ENCODE measurements at regions not wholly inside any gene's neighbourhood (a gene's known extent, or its start where the extent isn't known, plus 50 kb on each side); places are given as distances from the start of the nearest gene placed in this dataset.
"Not testable (repeated sequence)": the region's sequence is repeated elsewhere in the genome, so short reads cannot be mapped to it uniquely, and the experiment has no call there.

DNA sequence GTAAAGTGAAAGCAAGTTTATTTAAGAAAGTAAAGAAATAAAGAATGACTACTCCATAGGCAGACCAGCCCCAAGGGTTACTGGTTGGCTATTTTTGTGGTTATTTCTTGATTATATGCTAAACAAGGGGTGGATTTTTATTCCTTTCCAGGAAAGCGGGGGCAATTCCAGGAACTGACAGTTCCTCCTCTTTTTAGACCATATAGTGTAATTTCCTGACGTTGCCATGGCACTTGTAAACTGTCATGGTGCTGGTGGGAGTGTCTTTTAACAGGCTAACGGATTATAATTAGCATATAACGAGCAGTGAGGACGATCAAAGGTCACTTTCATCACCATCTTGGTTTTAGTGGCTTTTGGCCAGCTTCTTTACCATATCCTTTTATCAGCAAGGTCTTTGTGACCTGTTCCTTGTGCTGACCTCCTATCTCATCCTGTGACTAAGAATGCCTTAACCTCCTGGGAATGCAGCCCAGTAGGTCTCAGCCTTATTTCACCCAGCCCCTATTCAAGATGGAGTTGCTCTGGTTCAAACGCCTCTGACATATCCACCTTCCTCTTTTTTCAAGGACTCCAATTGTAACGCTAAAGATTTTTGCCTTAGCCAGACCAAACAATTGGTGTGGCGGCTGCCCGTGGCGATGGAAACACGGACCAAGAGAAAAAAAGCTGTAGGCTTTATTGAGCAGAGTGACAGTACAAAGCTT lies 103.8 kb downstream of the FAM72B start:
- H3K27me3 ChIP-seq; H3K36me3 ChIP-seq; DNase-seq; H3K4me1 ChIP-seq; H3K27ac ChIP-seq; intact Hi-C loops (cut with DNase I; ENCODE audit: low total_unique reads); H3K4me3 ChIP-seq; H3K9me3 ChIP-seq: not testable (repeated sequence)

DNA sequence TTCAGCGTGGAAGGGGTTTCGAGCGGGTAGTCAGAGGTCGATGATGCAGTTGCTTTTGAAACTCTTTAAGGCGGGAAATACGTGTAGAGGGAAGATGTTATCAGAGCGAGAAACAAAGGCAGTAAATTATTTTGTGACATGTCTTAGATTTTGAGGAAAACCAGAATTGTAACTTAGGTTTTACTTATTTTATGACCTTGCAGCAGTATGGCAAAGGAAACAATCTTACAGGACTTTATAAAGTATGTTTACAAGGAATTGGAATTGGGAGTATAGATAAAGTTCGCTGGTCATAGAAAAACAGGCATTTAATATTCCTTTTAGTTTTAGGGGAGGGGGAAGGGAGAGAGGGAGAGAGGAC lies 103.3 kb downstream of the FAM72B start:
- intact Hi-C loops (cut with DNase I; ENCODE audit: low total_unique reads); H3K4me3 ChIP-seq; H3K4me1 ChIP-seq; DNase-seq; H3K36me3 ChIP-seq; H3K9me3 ChIP-seq; H3K27ac ChIP-seq; H3K27me3 ChIP-seq: not testable (repeated sequence)

DNA sequence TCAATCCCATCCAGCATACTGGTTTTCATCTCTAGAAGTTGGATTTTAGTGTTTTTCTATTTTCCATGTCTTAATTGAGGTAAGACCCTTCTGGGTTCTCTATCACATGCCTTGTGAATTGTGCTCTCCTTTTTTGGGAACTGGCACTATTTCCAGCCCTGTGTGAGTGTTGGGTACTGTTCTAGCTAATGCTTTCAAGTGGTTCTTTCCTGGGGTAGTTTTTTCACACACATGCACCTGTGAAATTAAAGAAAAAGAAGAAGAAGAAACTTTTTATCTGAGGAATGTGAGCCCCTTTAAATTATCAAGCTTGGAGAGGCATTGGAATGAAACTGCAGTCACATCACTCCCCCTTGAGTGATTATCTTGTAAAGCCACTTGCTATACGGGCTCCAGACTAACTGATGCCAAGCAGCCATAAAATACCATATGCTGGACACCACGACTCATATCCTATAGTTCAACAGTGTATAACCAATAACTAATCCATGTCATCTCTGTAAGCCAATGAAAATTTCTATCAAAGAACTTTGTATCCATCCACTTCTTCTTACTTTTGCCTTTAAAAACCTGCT lies 102.4 kb downstream of the FAM72B start:
- H3K9me3 ChIP-seq; intact Hi-C loops (cut with DNase I; ENCODE audit: low total_unique reads); H3K4me1 ChIP-seq; H3K36me3 ChIP-seq; H3K27me3 ChIP-seq; H3K4me3 ChIP-seq; H3K27ac ChIP-seq; DNase-seq: not testable (repeated sequence)

- H3K4me3 ChIP-seq; H3K27me3 ChIP-seq; H3K36me3 ChIP-seq; H3K9me3 ChIP-seq; H3K27ac ChIP-seq; H3K4me1 ChIP-seq; DNase-seq; intact Hi-C loops (cut with DNase I; ENCODE audit: low total_unique reads): not testable (repeated sequence)
These were observed 101.1 kb downstream of the FAM72B start for GRCh38 chr1:121082995-121083394.

- intact Hi-C loops (cut with DNase I; ENCODE audit: low total_unique reads); H3K27ac ChIP-seq; H3K9me3 ChIP-seq; H3K4me3 ChIP-seq; H3K27me3 ChIP-seq; H3K4me1 ChIP-seq; DNase-seq; H3K36me3 ChIP-seq: not testable (repeated sequence)
These were observed 97.9 kb downstream of the FAM72B start for GRCh38 chr1:121086249-121086648.

DNA sequence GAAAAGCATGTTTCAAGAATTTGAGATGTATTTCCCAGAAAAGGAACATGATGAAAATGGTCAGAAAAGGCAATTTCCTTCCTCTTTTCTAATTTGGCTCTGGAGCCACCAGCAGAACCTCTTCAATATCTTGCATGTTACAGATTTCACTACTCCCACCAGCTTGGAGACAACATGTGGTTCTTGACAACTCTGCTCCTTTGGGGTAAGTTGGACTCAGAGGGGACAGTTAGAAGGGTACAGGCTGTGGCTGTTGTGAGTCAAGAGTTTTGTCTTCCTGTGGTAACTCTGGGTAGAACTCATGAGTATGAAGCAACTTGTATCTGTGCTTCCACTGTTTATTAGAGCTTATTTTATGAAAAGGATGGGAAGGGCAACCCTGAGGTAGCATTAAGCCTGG lies 96.9 kb downstream of the FAM72B start:
- H3K4me1 ChIP-seq; H3K36me3 ChIP-seq; intact Hi-C loops (cut with DNase I; ENCODE audit: low total_unique reads); H3K27ac ChIP-seq; H3K9me3 ChIP-seq; H3K27me3 ChIP-seq; H3K4me3 ChIP-seq; DNase-seq: not testable (repeated sequence)

DNA sequence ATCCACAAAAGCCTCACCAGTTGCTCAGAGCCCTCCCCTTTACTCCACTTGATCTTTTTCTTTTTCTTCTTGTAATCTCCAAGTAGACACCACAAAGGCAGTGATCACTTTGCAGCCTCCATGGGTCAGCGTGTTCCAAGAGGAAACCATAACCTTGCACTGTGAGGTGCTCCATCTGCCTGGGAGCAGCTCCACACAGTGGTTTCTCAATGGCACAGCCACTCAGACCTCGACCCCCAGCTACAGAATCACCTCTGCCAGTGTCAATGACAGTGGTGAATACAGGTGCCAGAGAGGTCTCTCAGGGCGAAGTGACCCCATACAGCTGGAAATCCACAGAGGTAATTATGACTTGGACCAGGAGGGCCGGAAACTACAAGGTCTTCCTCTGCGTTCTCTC lies 95.6 kb downstream of the FAM72B start:
- H3K27ac ChIP-seq; H3K27me3 ChIP-seq; H3K36me3 ChIP-seq; DNase-seq; H3K4me1 ChIP-seq; intact Hi-C loops (cut with DNase I; ENCODE audit: low total_unique reads); H3K4me3 ChIP-seq; H3K9me3 ChIP-seq: not testable (repeated sequence)

DNA sequence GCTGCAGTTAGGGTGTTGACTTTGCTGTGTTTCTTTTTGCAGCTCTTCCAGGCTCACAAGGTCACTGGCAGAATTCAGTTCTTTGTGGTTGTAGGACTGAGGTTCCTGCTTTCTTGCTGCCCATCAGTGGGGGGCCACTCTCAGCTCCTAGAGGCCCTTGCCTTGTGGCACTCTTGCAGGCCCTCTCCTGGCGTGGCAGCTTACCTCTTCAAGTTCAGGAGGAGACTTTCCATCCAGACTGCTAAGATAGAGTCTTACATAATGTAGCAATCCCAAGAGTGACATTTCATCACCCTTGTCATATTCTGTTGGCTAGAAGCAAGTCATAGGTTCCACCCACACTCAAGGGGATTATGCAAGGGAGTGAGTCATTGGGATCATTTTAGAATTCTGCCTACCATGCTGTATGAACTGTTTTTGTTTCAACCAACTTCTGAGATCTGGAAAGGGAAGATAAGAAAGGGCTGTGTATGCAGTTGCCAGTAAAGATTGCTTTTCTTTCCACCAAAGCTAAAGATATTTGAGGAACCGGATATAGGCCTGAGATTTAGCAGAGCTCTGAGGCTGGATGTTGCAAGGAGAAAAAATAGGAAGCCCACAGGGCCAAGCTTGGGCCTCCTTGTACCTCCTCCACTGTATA lies 91.7 kb downstream of the FAM72B start:
- peak overlapping the region in 1 of 2 donors; percentile 39 for H3K27ac ChIP-seq
- H3K36me3 ChIP-seq = not testable (repeated sequence)

GRCh38 chr1:121095014-121095413 lies 89.1 kb downstream of the FAM72B start:
- H3K4me3 ChIP-seq; intact Hi-C loops (cut with DNase I; ENCODE audit: low total_unique reads); H3K9me3 ChIP-seq; DNase-seq; H3K27me3 ChIP-seq; H3K27ac ChIP-seq; H3K36me3 ChIP-seq: not testable (repeated sequence)
- peaks cover 0 to 11% (median 2%) of the 10 kb centered on the region in 4 donors for H3K4me1 ChIP-seq

More for the DNA sequence above, 91.7 kb downstream of the FAM72B start:
- intact Hi-C loops (cut with DNase I; ENCODE audit: low total_unique reads); H3K4me1 ChIP-seq; H3K27me3 ChIP-seq; H3K9me3 ChIP-seq; H3K4me3 ChIP-seq: not testable (repeated sequence)
- DNase-seq = peak; percentile 33 to 68

DNA sequence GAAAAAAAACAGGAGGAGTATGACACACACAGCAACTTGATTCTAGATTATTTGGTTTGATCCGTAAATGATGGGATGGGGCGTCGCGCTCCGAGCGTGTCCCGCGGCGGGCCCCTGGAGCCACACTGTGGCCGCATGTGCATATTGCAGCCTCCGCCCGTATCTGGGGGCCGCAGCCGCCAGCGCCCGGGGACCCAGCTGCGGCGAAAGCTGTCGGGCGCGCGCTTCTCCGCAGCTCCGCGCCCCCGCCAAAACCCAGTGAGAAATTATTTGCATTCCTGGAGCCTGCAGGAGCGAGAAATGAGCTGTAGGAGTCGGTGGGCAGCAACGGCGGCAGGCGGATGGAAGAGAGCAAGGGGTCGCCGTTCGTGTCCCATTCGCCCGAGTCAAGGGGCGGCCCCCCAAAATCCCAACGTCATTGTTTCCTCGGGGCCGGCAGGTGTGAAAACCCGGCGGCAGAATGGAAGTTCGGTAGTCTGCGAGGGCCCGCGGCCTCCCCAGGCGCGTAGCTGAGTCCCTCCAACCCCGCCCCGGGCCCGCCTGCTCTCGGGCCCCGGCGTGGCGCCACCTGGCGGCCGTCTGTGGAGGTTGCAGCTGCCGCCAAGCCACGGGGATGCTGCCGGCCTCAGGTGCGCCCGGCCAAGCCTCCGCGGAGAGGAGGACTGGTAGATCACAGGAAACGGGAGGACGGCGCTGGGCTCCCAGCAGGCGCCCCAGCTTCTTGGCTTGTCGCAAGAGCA lies 86.8 kb downstream of the FAM72B start:
- H3K27ac ChIP-seq = peak overlapping the region; percentile 66 to 76
- peaks cover 0 to 11% (median 2%) of the 10 kb centered on the region in 4 donors for H3K4me1 ChIP-seq
- TF ChIP-seq, protein P1, sequence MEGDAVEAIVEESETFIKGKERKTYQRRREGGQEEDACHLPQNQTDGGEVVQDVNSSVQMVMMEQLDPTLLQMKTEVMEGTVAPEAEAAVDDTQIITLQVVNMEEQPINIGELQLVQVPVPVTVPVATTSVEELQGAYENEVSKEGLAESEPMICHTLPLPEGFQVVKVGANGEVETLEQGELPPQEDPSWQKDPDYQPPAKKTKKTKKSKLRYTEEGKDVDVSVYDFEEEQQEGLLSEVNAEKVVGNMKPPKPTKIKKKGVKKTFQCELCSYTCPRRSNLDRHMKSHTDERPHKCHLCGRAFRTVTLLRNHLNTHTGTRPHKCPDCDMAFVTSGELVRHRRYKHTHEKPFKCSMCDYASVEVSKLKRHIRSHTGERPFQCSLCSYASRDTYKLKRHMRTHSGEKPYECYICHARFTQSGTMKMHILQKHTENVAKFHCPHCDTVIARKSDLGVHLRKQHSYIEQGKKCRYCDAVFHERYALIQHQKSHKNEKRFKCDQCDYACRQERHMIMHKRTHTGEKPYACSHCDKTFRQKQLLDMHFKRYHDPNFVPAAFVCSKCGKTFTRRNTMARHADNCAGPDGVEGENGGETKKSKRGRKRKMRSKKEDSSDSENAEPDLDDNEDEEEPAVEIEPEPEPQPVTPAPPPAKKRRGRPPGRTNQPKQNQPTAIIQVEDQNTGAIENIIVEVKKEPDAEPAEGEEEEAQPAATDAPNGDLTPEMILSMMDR (IDR thresholded peaks at IDR 0.05) = peak; percentile 54 to 90
- H3K36me3 ChIP-seq; intact Hi-C loops (cut with DNase I; ENCODE audit: low total_unique reads); H3K9me3 ChIP-seq; H3K27me3 ChIP-seq: not testable (repeated sequence)
- DNase-seq = peak; percentile 73 to 86
- H3K4me3 ChIP-seq = peak overlapping the region; percentile 52 to 53

- H3K36me3 ChIP-seq; H3K27me3 ChIP-seq; H3K9me3 ChIP-seq; DNase-seq; intact Hi-C loops (cut with DNase I; ENCODE audit: low total_unique reads); H3K4me1 ChIP-seq: not testable (repeated sequence)
- Histone ChIP-seq H3K27ac (peak overlapping the region; percentile 66 to 76), H3K4me3 (peak overlapping the region; percentile 52 to 53)
These were observed 86.3 kb downstream of the FAM72B start for GRCh38 chr1:121097867-121098215.

GRCh38 chr1:121109025-121109424 lies 75.1 kb downstream of the FAM72B start:
- DNase-seq; intact Hi-C loops (cut with DNase I; ENCODE audit: low total_unique reads); H3K9me3 ChIP-seq; H3K27me3 ChIP-seq; H3K4me3 ChIP-seq; H3K4me1 ChIP-seq; H3K36me3 ChIP-seq; H3K27ac ChIP-seq: not testable (repeated sequence)
